CD4-positive, alpha-beta T cell (primary cell): ENCODE measurements at regions not wholly inside any gene's neighbourhood (a gene's known extent, or its start where the extent isn't known, plus 50 kb on each side); places are given as distances from the start of the nearest gene placed in this dataset.

Experiments used
- ATAC-seq: fragments of 200-7000 bp; cut with Tn5 transposase; one replicate; pipeline ENCODE4 v1.10.0; 2022; ENCODE audit warnings: mild to moderate bottlenecking; ENCODE audit not compliant: poor library complexity
- CTCF ChIA-PET: fragments of 350-600 bp; sonication (Branson Sonifier 250); formaldehyde crosslinking; loops from one replicate; lab custom pipeline; 2021; ENCODE audit warnings: antibody characterized with exemption, inconsistent platforms; lab: Charles Lee
- POLR2A ChIA-PET: fragments of 350-600 bp; sonication (Branson Sonifier 250); formaldehyde crosslinking; loops from one replicate; lab custom pipeline; 2021; ENCODE audit warnings: antibody characterized with exemption, inconsistent platforms; lab: Charles Lee
- DNase-seq, 14 experiments: peaks; one replicate each; pipeline ENCODE4 v3.0.0-alpha.2; 2013 to 2020; ENCODE audit warnings: mixed read lengths in 2 of 14
- H3K27ac ChIP-seq, 2 donors: one replicate each; pipeline versions ENCODE4 v1.5.1 to v1.7.0; 2013; ENCODE audit warnings: low read length in 2 of 2, low read depth in 1 of 2, mild to moderate bottlenecking in 1 of 2
- H3K27me3 ChIP-seq, 2 experiments: 1 replicate in 1 of 2; 2 replicates in 1 of 2; pipeline versions ENCODE4 v1.6.1 to v1.7.0; 2013; ENCODE audit warnings: low read length in 2 of 2, control low read depth in 1 of 2, mild to moderate bottlenecking in 1 of 2, moderate library complexity in 1 of 2; ENCODE audit not compliant: insufficient read depth in 2 of 2, control insufficient read depth in 1 of 2
- H3K36me3 ChIP-seq: one replicate; pipeline ENCODE4 v1.6.1; 2013; ENCODE audit warnings: low read length, control low read depth; ENCODE audit not compliant: insufficient read depth
- H3K4me1 ChIP-seq: one replicate; pipeline ENCODE4 v1.6.1; 2013; ENCODE audit warnings: low read length, control low read depth; ENCODE audit not compliant: insufficient read depth
- H3K4me3 ChIP-seq: one replicate; pipeline ENCODE4 v1.5.1; 2013; ENCODE audit warnings: mild to moderate bottlenecking, low read length, moderate library complexity
- H3K9me3 ChIP-seq, 2 experiments: 1 replicate in 1 of 2; 2 replicates in 1 of 2; pipeline versions ENCODE4 v1.6.1 to v1.7.0; 2013; ENCODE audit warnings: low read length in 2 of 2, mild to moderate bottlenecking in 2 of 2, control low read depth in 1 of 2, moderate library complexity in 1 of 2; ENCODE audit not compliant: control insufficient read depth in 1 of 2, insufficient read depth in 1 of 2
- H3K27ac Mint-ChIP-seq: one replicate; pipeline ENCODE4 v1.8.0; 2020; ENCODE audit warnings: mixed read lengths
- H3K27me3 Mint-ChIP-seq: one replicate; pipeline ENCODE4 v1.8.0; 2021; ENCODE audit warnings: mixed read lengths
- H3K36me3 Mint-ChIP-seq: one replicate; pipeline ENCODE4 v1.8.0; 2021; ENCODE audit warnings: low read depth, mixed read lengths
- H3K4me1 Mint-ChIP-seq: one replicate; pipeline ENCODE4 v1.8.0; 2021; ENCODE audit warnings: low read depth, mixed read lengths
- H3K4me3 Mint-ChIP-seq: one replicate; pipeline ENCODE4 v1.8.0; 2020; ENCODE audit warnings: mild to moderate bottlenecking, mixed read lengths
- H3K9me3 Mint-ChIP-seq: one replicate; pipeline ENCODE4 v1.8.0; 2020; ENCODE audit warnings: mixed read lengths
- CTCF ChIP-seq: fragments of 200-600 bp; IDR thresholded peaks from one replicate; pipeline ENCODE4 v1.8.0; 2022; ENCODE audit warnings: antibody characterized with exemption, mild to moderate bottlenecking
- intact Hi-C, 2 experiments: fragments of 100-400 bp; cut with DNase I in 1 of 2; cut with micrococcal nuclease in 1 of 2; formaldehyde crosslinking; loops; one replicate each; pipeline versions ENCODE4 v1.15.1 to v1.9.0; 2023 to 2025; cut with DNase I, micrococcal nuclease

- CTCF ChIA-PET = no interaction called here
- no peaks in the 10 kb centered on the region for H3K27me3 ChIP-seq
- no peak overlapping the region for H3K4me3 Mint-ChIP-seq
- H3K27ac Mint-ChIP-seq = no peak overlapping the region
- H3K4me3 ChIP-seq = no peak overlapping the region
- no peak overlapping the region for H3K27ac ChIP-seq
- peaks cover 3% of the 10 kb centered on the region for H3K4me1 ChIP-seq
- ATAC-seq (no peak), DNase-seq (no peak)
- H3K36me3 Mint-ChIP-seq = no peaks in the 10 kb centered on the region
- no peaks in the 10 kb centered on the region for H3K27me3 Mint-ChIP-seq
- H3K9me3 Mint-ChIP-seq = no peaks in the 10 kb centered on the region
- no peaks in the 10 kb centered on the region for H3K9me3 ChIP-seq
- POLR2A ChIA-PET = no interaction called here
- no peaks in the 10 kb centered on the region for H3K4me1 Mint-ChIP-seq
- TF ChIP-seq CTCF = no peak
- H3K36me3 ChIP-seq = no peaks in the 10 kb centered on the region
- intact Hi-C loops = loop anchor here in 1 of 2 experiments (10.0 kb wide), 1 partner anchor 873 kb away; no protein-coding TSS in a partner anchor
These were observed 166.4 kb upstream of the PROK2 start for GRCh38 chr3:71951361-71951760.

GRCh38 chr3:71949442-71949841, 164.5 kb upstream of the PROK2 start:
- H3K36me3 Mint-ChIP-seq = no peaks in the 10 kb centered on the region
- no peak overlapping the region for H3K27ac Mint-ChIP-seq
- H3K4me1 ChIP-seq = no peaks in the 10 kb centered on the region
- H3K9me3 ChIP-seq = no peaks in the 10 kb centered on the region
- no peak overlapping the region for H3K4me3 ChIP-seq
- no peaks in the 10 kb centered on the region for H3K4me1 Mint-ChIP-seq
- ChIA-PET POLR2A (no interaction called here), CTCF (no interaction called here)
- intact Hi-C loops = no loop called here
- H3K27ac ChIP-seq = no peak overlapping the region
- no peaks in the 10 kb centered on the region for H3K27me3 Mint-ChIP-seq
- H3K36me3 ChIP-seq = no peaks in the 10 kb centered on the region
- H3K4me3 Mint-ChIP-seq = no peak overlapping the region
- ATAC-seq = no peak
- TF ChIP-seq CTCF = no peak
- no peaks in the 10 kb centered on the region for H3K27me3 ChIP-seq
- no peaks in the 10 kb centered on the region for H3K9me3 Mint-ChIP-seq
- DNase-seq = no peak

- POLR2A ChIA-PET = no interaction called here
- Histone ChIP-seq H3K27ac (no peak overlapping the region), H3K36me3 (no peaks in the 10 kb centered on the region), H3K4me3 (no peak overlapping the region), H3K9me3 (peaks cover 0 to 3% of the 10 kb centered on the region in 2 experiments), H3K27me3 (no peaks in the 10 kb centered on the region), H3K4me1 (no peaks in the 10 kb centered on the region)
- Mint-ChIP-seq H3K4me1 (no peaks in the 10 kb centered on the region), H3K27ac (no peak overlapping the region), H3K4me3 (no peak overlapping the region), H3K27me3 (no peaks in the 10 kb centered on the region), H3K36me3 (no peaks in the 10 kb centered on the region), H3K9me3 (no peaks in the 10 kb centered on the region)
- DNase-seq (no peak), ATAC-seq (no peak)
- TF ChIP-seq CTCF = no peak
- intact Hi-C loops = no loop called here
- CTCF ChIA-PET = no interaction called here
These were observed 159.6 kb upstream of the PROK2 start for GRCh38 chr3:71944482-71945065.
